GM23338 (cell line): ENCODE measurements at regions not wholly inside any gene's neighbourhood (a gene's known extent, or its start where the extent isn't known, plus 50 kb on each side); places are given as distances from the start of the nearest gene placed in this dataset.

Experiments used
- CREB1 ChIP-seq: fragments of 250-450 bp; sonication (Bioruptor Pico); IDR thresholded peaks from 2 replicates; pipeline ENCODE4 v1.5.0; 2020; ENCODE audit warnings: low read depth, mild to moderate bottlenecking, moderate library complexity
- CTCF ChIP-seq, 2 experiments: fragments of 200-600 bp in 1 of 2; sonication (generic) in 1 of 2; conservative IDR thresholded peaks; 2 replicates each; pipeline versions ENCODE4 v1.5.1 to v1.6.1; 2016 to 2017; ENCODE audit warnings: antibody characterized with exemption in 2 of 2, low read depth in 2 of 2, mild to moderate bottlenecking in 2 of 2, moderate library complexity in 1 of 2
- ETS1 ChIP-seq: IDR thresholded peaks from 2 replicates; pipeline ENCODE4 v1.6.1; 2016; ENCODE audit warnings: antibody characterized with exemption
- EZH2 ChIP-seq: fragments of 200-600 bp; sonication (generic); IDR thresholded peaks from one replicate; pipeline ENCODE4 v1.8.0; 2017; ENCODE audit warnings: antibody characterized with exemption, mild to moderate bottlenecking, low read depth; ENCODE audit not compliant: unreplicated experiment
- EZH2phosphoT487 ChIP-seq: fragments of 200-600 bp; sonication (generic); IDR thresholded peaks from one replicate; pipeline ENCODE4 v1.8.1; 2018; ENCODE audit warnings: antibody characterized with exemption; ENCODE audit not compliant: unreplicated experiment
- POLR2AphosphoS5 ChIP-seq: IDR thresholded peaks from 2 replicates; pipeline ENCODE4 v1.6.1; 2016; ENCODE audit warnings: antibody characterized with exemption, low read depth
- REST ChIP-seq: IDR thresholded peaks from one replicate; pipeline ENCODE4 v1.6.1; 2018; ENCODE audit warnings: antibody characterized with exemption; ENCODE audit not compliant: unreplicated experiment
- STAT1 ChIP-seq: IDR thresholded peaks from one replicate; pipeline ENCODE4 v1.6.1; 2016; ENCODE audit warnings: antibody characterized with exemption; ENCODE audit not compliant: unreplicated experiment
- ZNF331 ChIP-seq: fragments of 250-450 bp; sonication (Bioruptor Pico); IDR thresholded peaks from 2 replicates; pipeline ENCODE4 v1.5.0; 2020; ENCODE audit warnings: low read depth, mild to moderate bottlenecking, moderate library complexity
- ZNF462 ChIP-seq: fragments of 250-450 bp; sonication (Bioruptor Pico); IDR thresholded peaks from 2 replicates; pipeline ENCODE4 v1.5.0; 2020; ENCODE audit warnings: mild to moderate bottlenecking, moderate library complexity

GRCh38 chr6:168886964-168887363, 366.7 kb downstream of the THBS2 start (continued):
- TF ChIP-seq ZNF462 (CRISPR knock-in tag) (no peak), EZH2 (no peak), POLR2AphosphoS5 (no peak), EZH2phosphoT487 (no peak), ETS1 (no peak), ZNF331 (CRISPR knock-in tag) (no peak), REST (no peak), CREB1 (CRISPR knock-in tag) (no peak), STAT1 (no peak), CTCF (conservative IDR thresholded peaks at IDR 0.05; ENCODE audit: low read depth in 2 of 2) (no peak)
